NT2/D1 (cell line): ENCODE measurements at regions not wholly inside any gene's neighbourhood (a gene's known extent, or its start where the extent isn't known, plus 50 kb on each side); places are given as distances from the start of the nearest gene placed in this dataset.

Experiments used
- SUZ12 ChIP-seq: IDR thresholded peaks from 2 replicates; pipeline ENCODE4 v1.6.1; 2011; ENCODE audit not compliant: insufficient read length, insufficient read depth; ENCODE audit errors: extremely low read depth
- YY1 ChIP-seq: IDR thresholded peaks from 2 replicates; pipeline ENCODE4 v1.6.1; 2011; ENCODE audit not compliant: insufficient read length, insufficient read depth
- ZNF274 ChIP-seq: IDR thresholded peaks from 2 replicates; pipeline ENCODE4 v1.6.1; 2011; ENCODE audit warnings: mild to moderate bottlenecking, low read depth, low read length

DNA sequence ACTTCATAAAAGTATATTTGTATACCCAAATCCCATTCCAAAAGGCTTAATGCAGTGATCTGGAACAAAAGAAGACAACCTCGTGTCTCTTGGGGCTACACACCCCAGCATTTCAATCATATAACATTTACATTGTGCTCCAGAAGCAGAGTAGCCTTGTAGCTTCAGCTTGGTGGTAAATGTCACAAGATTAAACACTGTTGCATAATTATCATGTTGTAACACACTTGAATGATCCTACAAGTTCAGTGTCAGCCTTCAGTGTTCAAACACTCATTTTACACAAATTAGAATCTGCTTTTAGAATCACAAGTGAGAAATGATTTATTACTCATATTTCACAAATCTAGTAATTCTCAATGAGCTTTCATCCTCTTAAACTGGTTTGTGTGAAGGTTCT, 122.6 kb downstream of the CNTN3 start:
- TF ChIP-seq YY1 = no peak
- no peak for TF ChIP-seq ZNF274
- no peak for TF ChIP-seq SUZ12
